Stimulated activated naive CD8-positive, alpha-beta T cell treated with anti-CD3 and anti-CD28 coated beads, Interleukin-15, Interleukin-2, amounts not matched to agents 100 ng/mL and 50 ng/mL, for 24 hours (primary cell): ENCODE measurements at regions not wholly inside any gene's neighbourhood (a gene's known extent, or its start where the extent isn't known, plus 50 kb on each side); places are given as distances from the start of the nearest gene placed in this dataset.

Experiments used
- H3K27ac Mint-ChIP-seq: one replicate; pipeline ENCODE4 v1.8.0; 2021; ENCODE audit warnings: mild to moderate bottlenecking, mixed read lengths
- H3K27me3 Mint-ChIP-seq: one replicate; pipeline ENCODE4 v1.8.0; 2021; ENCODE audit warnings: mixed read lengths
- H3K36me3 Mint-ChIP-seq: one replicate; pipeline ENCODE4 v1.8.0; 2021; ENCODE audit warnings: low read depth, mixed read lengths
- H3K4me1 Mint-ChIP-seq: one replicate; pipeline ENCODE4 v1.8.0; 2021; ENCODE audit warnings: low read depth, mixed read lengths
- H3K4me3 Mint-ChIP-seq: one replicate; pipeline ENCODE4 v1.8.0; 2021; ENCODE audit warnings: mild to moderate bottlenecking, mixed read lengths
- H3K9me3 Mint-ChIP-seq: one replicate; pipeline ENCODE4 v1.8.0; 2021; ENCODE audit warnings: mixed read lengths

GRCh38 chr2:120590841-120591240 lies 144.8 kb upstream of the GLI2 start:
- no peak overlapping the region for H3K27ac Mint-ChIP-seq
- no peaks in the 10 kb centered on the region for H3K9me3 Mint-ChIP-seq
- H3K36me3 Mint-ChIP-seq: no peaks in the 10 kb centered on the region
- peaks cover 29% of the 10 kb centered on the region for H3K27me3 Mint-ChIP-seq
- no peaks in the 10 kb centered on the region for H3K4me1 Mint-ChIP-seq
- no peak overlapping the region for H3K4me3 Mint-ChIP-seq

- no peaks in the 10 kb centered on the region for H3K36me3 Mint-ChIP-seq
- H3K27me3 Mint-ChIP-seq: peaks cover 24% of the 10 kb centered on the region
- no peaks in the 10 kb centered on the region for H3K9me3 Mint-ChIP-seq
- no peak overlapping the region for H3K27ac Mint-ChIP-seq
- no peaks in the 10 kb centered on the region for H3K4me1 Mint-ChIP-seq
- H3K4me3 Mint-ChIP-seq: no peak overlapping the region
Observed at GRCh38 chr2:120591572-120591971, 144.1 kb upstream of the GLI2 start.

DNA sequence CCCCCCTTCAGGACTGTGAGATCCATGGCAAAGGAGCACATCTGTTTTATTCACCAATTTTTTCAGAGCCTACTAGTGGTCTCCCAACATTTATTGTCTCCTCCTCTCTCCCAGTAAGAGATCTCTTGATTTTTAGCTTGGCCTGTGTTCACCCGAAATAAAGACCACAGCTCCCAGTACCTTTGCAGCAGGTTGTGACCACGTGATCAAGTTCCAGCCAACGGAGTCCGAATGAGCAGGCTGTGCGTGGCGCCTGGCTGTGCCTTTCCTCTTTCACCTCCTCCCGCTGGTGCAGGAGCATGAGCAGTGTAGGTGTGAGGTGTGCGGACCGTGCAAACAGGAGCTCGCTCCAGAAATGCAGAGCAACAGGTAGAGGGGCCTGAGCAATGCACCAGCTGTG lies 143.6 kb upstream of the GLI2 start:
- Mint-ChIP-seq H3K36me3 (no peaks in the 10 kb centered on the region), H3K4me1 (no peaks in the 10 kb centered on the region)

GRCh38 chr2:120593921-120594686 lies 141.6 kb upstream of the GLI2 start:
- H3K36me3 Mint-ChIP-seq: no peaks in the 10 kb centered on the region
- no peaks in the 10 kb centered on the region for H3K9me3 Mint-ChIP-seq
- no peak overlapping the region for H3K27ac Mint-ChIP-seq
- no peak overlapping the region for H3K4me3 Mint-ChIP-seq
- H3K27me3 Mint-ChIP-seq: peaks cover 6% of the 10 kb centered on the region
- no peaks in the 10 kb centered on the region for H3K4me1 Mint-ChIP-seq

More for the DNA sequence above, 143.6 kb upstream of the GLI2 start:
- Mint-ChIP-seq H3K27ac (no peak overlapping the region), H3K27me3 (peaks cover 19% of the 10 kb centered on the region), H3K4me3 (no peak overlapping the region), H3K9me3 (no peaks in the 10 kb centered on the region)

GRCh38 chr2:120594856-120595685 lies 140.6 kb upstream of the GLI2 start:
- H3K27me3 Mint-ChIP-seq: no peaks in the 10 kb centered on the region
- no peak overlapping the region for H3K4me3 Mint-ChIP-seq
- no peaks in the 10 kb centered on the region for H3K9me3 Mint-ChIP-seq
- no peaks in the 10 kb centered on the region for H3K36me3 Mint-ChIP-seq
- no peak overlapping the region for H3K27ac Mint-ChIP-seq
- no peaks in the 10 kb centered on the region for H3K4me1 Mint-ChIP-seq

- no peak overlapping the region for H3K27ac Mint-ChIP-seq
- H3K36me3 Mint-ChIP-seq: no peaks in the 10 kb centered on the region
- H3K4me1 Mint-ChIP-seq: no peaks in the 10 kb centered on the region
- no peak overlapping the region for H3K4me3 Mint-ChIP-seq
- no peaks in the 10 kb centered on the region for H3K27me3 Mint-ChIP-seq
- H3K9me3 Mint-ChIP-seq: no peaks in the 10 kb centered on the region
Observed at GRCh38 chr2:120595739-120596138, 139.9 kb upstream of the GLI2 start.

DNA sequence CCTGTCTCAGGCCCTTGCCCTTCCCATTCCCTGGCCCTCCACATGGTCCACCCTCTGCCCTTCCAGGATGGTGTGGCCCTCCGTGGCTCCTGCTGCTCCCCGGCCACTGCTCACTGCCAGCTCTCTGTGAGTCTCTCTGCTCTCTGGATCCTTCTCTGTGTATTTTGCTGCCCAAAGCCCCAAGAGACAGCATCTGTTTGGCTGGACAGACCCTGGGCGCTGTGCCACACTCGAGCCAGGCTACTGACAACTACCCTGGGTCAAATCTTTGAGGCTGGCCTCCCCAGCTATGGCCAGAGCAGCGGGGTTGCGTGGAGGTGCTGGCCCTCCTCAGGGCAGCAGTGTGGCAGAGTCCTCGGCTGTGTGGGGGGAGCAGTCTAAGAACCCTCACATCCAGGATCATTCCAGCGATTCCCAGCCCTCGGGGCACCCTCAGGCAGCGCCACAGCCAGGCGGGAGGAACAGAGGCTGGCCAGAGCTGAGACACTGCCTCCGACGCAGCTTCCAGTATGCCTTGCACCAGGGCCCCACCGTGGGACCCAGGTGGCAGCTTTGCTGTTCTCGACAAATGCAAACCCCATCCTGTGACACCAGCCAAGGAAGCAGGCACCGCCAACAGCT lies 139.4 kb upstream of the GLI2 start:
- no peaks in the 10 kb centered on the region for H3K36me3 Mint-ChIP-seq
- H3K4me3 Mint-ChIP-seq: no peak overlapping the region
- H3K27me3 Mint-ChIP-seq: no peaks in the 10 kb centered on the region
- no peaks in the 10 kb centered on the region for H3K9me3 Mint-ChIP-seq
- H3K4me1 Mint-ChIP-seq: no peaks in the 10 kb centered on the region
- no peak overlapping the region for H3K27ac Mint-ChIP-seq

GRCh38 chr2:120596990-120597594 lies 138.6 kb upstream of the GLI2 start:
- Mint-ChIP-seq H3K4me1 (no peaks in the 10 kb centered on the region), H3K27ac (no peak overlapping the region), H3K4me3 (no peak overlapping the region), H3K36me3 (no peaks in the 10 kb centered on the region), H3K27me3 (no peaks in the 10 kb centered on the region), H3K9me3 (no peaks in the 10 kb centered on the region)

DNA sequence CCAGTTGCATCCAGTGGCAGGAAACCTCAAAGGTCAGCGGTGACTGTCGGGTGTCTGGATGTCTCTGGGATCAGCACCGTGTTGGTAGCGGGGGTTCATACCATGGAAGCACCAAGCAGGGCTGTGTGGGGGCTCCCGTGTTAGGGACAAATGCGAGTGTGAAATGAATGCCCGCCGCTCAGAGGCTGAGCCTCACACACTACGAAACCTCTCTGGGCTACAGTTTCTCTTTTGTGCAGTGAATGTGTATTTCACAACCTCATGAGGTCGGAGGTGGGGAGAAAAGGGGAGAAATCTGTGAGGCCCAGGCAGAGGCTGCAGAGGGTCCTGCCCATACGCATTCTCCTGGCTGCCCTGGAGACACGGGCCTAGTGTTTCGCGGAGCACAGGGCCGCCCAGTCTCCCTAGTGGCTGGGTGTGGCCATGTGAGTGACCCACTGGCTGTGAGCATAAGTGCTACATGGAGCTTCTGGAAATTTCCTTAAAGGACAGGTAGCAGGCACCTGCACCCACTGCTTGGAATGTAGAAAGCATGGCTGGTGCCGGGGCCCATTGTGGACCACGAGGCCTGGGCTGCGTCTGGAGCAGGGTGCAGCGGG lies 138.0 kb upstream of the GLI2 start:
- H3K27me3 Mint-ChIP-seq: no peaks in the 10 kb centered on the region
- no peak overlapping the region for H3K4me3 Mint-ChIP-seq
- no peak overlapping the region for H3K27ac Mint-ChIP-seq
- no peaks in the 10 kb centered on the region for H3K9me3 Mint-ChIP-seq
- H3K36me3 Mint-ChIP-seq: no peaks in the 10 kb centered on the region
- H3K4me1 Mint-ChIP-seq: no peaks in the 10 kb centered on the region

DNA sequence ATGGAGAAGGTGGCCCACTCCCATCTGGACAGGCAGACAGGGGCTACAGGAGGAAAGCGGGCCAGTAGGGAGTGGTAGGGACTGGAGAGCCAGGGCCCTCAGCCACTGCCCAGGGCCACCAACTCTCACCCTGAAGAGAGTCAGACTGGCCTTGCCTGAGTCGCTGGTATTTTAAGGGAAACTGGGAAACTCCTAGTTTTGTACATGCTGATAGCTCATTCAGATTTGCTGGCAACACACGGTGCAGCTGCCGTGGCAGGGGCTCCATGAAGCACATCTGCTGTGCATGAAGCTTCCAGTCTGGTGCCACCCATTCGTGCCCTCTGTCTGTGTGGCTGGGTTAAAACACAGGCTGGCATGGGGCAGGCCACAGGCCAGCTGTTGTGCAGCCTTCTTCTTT lies 137.3 kb upstream of the GLI2 start:
- no peaks in the 10 kb centered on the region for H3K9me3 Mint-ChIP-seq
- H3K4me1 Mint-ChIP-seq: no peaks in the 10 kb centered on the region
- no peaks in the 10 kb centered on the region for H3K36me3 Mint-ChIP-seq
- H3K27me3 Mint-ChIP-seq: peaks cover under 1% of the 10 kb centered on the region
- no peak overlapping the region for H3K27ac Mint-ChIP-seq
- H3K4me3 Mint-ChIP-seq: no peak overlapping the region

- Mint-ChIP-seq H3K4me1 (no peaks in the 10 kb centered on the region), H3K9me3 (no peaks in the 10 kb centered on the region), H3K4me3 (no peak overlapping the region), H3K27me3 (peaks cover 4% of the 10 kb centered on the region), H3K27ac (no peak overlapping the region), H3K36me3 (no peaks in the 10 kb centered on the region)
Observed at GRCh38 chr2:120599072-120599471, 136.6 kb upstream of the GLI2 start.

DNA sequence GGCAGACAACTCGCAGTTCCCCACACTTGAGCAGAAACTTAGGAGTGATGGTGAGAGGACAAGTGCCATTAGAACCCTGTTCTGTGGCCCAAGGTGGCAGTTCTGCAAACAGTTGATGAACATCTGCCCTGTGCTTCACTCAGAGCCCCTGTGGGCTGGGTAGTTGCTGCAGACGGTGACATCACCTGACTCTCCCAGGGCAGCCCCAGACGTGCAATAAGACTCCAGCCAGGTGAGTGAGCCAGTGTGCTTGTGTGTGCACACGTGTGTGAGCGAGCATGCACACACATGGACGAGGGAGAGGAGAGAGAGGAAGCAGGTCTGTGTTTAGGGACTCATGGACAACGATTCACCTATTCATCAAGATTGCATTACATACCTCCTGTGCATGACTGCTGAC lies 136.0 kb upstream of the GLI2 start:
- Mint-ChIP-seq H3K27me3 (peaks cover 7% of the 10 kb centered on the region), H3K27ac (no peak overlapping the region), H3K9me3 (no peaks in the 10 kb centered on the region), H3K36me3 (no peaks in the 10 kb centered on the region), H3K4me3 (no peak overlapping the region), H3K4me1 (no peaks in the 10 kb centered on the region)

DNA sequence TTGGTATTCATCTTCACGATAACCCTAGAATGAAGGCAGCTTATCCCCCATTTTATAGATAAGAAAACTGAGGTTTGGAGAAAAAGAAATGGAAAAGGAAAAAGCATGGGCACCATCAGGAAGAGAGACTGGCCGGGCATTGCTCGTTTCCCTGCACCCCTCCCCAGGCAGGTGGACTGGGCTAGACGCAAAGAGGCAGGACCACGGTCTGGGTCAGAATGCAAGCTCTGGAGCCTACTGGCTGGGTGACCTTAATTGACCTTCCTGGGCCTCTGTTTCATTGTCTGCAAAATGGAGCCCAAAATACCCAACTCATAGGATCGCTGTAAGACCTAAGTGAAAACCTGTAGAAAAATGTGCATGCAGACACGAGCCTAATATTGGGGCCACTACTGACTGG lies 135.3 kb upstream of the GLI2 start:
- no peak overlapping the region for H3K27ac Mint-ChIP-seq
- H3K27me3 Mint-ChIP-seq: peaks cover 7% of the 10 kb centered on the region
- H3K9me3 Mint-ChIP-seq: no peaks in the 10 kb centered on the region
- H3K4me1 Mint-ChIP-seq: no peaks in the 10 kb centered on the region
- no peak overlapping the region for H3K4me3 Mint-ChIP-seq
- no peaks in the 10 kb centered on the region for H3K36me3 Mint-ChIP-seq

DNA sequence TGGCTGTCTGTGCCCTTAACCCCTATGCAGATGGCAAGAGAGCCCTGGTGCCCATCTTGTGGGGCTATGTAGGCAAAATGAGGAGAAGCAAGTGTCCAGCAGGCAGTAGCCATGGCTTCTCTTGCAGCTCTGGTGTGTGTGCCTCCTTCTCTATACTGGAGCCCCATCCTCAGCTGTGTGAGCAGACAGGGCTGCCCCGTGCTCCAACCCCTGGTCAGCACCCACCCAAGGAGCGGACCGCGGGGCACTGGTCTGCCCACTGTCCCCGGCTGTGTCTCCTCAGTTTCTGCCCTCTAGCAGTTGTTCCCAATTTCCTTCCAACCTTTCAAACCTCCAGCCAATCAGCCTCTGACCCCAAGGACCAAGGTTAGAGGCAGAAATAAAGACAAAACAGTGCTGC lies 134.9 kb upstream of the GLI2 start:
- Mint-ChIP-seq H3K9me3 (no peaks in the 10 kb centered on the region), H3K4me3 (no peak overlapping the region), H3K4me1 (no peaks in the 10 kb centered on the region), H3K27me3 (peaks cover 7% of the 10 kb centered on the region), H3K27ac (no peak overlapping the region), H3K36me3 (no peaks in the 10 kb centered on the region)

- H3K36me3 Mint-ChIP-seq: no peaks in the 10 kb centered on the region
- no peaks in the 10 kb centered on the region for H3K9me3 Mint-ChIP-seq
- H3K27me3 Mint-ChIP-seq: peaks cover 7% of the 10 kb centered on the region
- no peak overlapping the region for H3K4me3 Mint-ChIP-seq
- no peaks in the 10 kb centered on the region for H3K4me1 Mint-ChIP-seq
- H3K27ac Mint-ChIP-seq: no peak overlapping the region
Observed at GRCh38 chr2:120601566-120601965, 134.1 kb upstream of the GLI2 start.
